MM.1S (cell line): ENCODE measurements at regions not wholly inside any gene's neighbourhood (a gene's known extent, or its start where the extent isn't known, plus 50 kb on each side); places are given as distances from the start of the nearest gene placed in this dataset.

Experiments used
- CTCF ChIP-seq: fragments of 300-600 bp; sonication (generic); IDR thresholded peaks from 2 replicates; pipeline ENCODE4 v1.5.1; 2016; ENCODE audit warnings: antibody characterized with exemption, low read length, mixed read lengths
- EZH2 ChIP-seq: fragments of 300-600 bp; sonication (generic); optimal IDR thresholded peaks from 2 replicates; pipeline ENCODE3; 2017; ENCODE audit warnings: low read depth, mild to moderate bottlenecking, antibody characterized with exemption, low read length, mixed read lengths
- EZH2phosphoT487 ChIP-seq: fragments of 300-600 bp; sonication (generic); IDR thresholded peaks from 2 replicates; pipeline ENCODE4 v1.6.1; 2018; ENCODE audit warnings: antibody characterized with exemption, low read length

- no peak for TF ChIP-seq CTCF
- TF ChIP-seq EZH2 = no peak
- TF ChIP-seq EZH2phosphoT487 = no peak
Observed at GRCh38 chr2:145221032-145221431, 701.1 kb upstream of the ZEB2 start.
